Stimulated activated CD8-positive, alpha-beta memory T cell treated with anti-CD3 and anti-CD28 coated beads, Interleukin-12 subunit alpha, Interleukin-12 subunit beta, amount 100 ng/mL, for 1 hour (primary cell): ENCODE measurements at regions not wholly inside any gene's neighbourhood (a gene's known extent, or its start where the extent isn't known, plus 50 kb on each side); places are given as distances from the start of the nearest gene placed in this dataset.

ENCODE experiments used
- DNase-seq: peaks from one replicate; pipeline ENCODE4 v3.0.0-alpha.2; 2020; ENCODE audit warnings: low read depth

DNA sequence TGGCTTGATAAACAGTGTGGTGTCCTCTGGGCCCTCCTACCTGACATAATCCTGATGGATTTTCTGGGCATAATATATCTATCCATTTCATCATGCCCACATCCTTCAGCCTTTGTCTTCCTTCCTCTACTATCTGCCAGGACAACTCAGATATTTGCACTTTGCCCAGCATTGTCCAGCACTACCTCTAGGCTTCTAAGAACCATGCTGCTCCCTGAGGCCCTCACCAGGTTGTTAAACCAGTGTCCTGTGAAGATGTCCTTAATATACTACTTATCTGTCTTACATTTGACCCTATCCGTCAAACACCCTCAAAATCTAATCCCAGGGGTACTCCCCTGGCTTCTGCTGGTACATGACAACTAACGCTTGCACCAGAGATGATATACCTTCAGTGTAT lies 58.2 kb upstream of the MAML3 start:
- no peak for DNase-seq

DNA sequence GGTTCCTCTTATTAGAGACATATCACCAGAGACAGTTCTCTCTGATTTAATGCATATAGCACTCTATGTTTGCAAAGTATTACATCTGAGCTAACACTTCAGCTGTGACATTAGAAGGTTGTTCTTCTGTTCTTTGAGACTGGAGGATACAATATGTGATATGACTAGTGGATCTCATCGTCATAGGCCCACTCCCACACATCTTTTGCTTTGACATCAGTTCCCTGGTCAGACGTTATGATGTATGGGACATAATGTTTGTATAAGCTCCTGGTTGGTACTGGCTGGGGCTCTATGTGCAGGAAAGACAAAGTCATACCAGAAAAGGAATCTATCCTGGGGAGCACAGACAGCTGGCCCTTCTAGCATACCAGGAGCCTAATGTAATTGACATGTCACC lies 57.7 kb upstream of the MAML3 start:
- no peak for DNase-seq

DNA sequence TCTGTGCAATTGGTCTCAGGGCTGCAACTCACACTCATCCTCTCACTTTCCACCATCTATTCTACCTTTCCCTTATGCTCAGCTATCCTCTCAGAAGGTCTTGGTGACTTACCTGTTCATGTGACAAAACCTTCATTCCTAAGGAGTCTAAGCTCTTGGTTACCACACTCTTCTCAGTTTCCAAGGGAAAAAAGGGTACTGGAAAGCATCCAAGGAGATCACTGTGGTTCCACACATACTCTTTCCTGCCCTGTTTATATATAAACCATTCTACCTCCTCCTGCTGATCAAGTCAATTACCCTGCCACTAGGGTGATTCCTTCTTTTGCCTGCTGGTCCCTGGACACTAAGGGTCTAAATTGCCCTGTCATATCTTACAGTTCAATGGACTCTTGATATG lies 57.2 kb upstream of the MAML3 start:
- no peak for DNase-seq

- DNase-seq, result no peak
Measured at GRCh38 chr4:140208921-140209320, 54.9 kb upstream of the MAML3 start.
